ENCODE measurements at regions not wholly inside any gene's neighbourhood (a gene's known extent, or its start where the extent isn't known, plus 50 kb on each side); places are given as distances from the start of the nearest gene placed in this dataset.

- no peak for TF ChIP-seq ZNF626 (tag by site-specific recombination; IDR thresholded peaks at IDR 0.05)
- no peak for TF ChIP-seq CTCF (tag by site-specific recombination; IDR thresholded peaks at IDR 0.05)
- TF ChIP-seq ZNF449 (tag by site-specific recombination; IDR thresholded peaks at IDR 0.05), result no peak
- TF ChIP-seq ZXDB (tag by site-specific recombination; IDR thresholded peaks at IDR 0.05), result no peak
- no peak for TF ChIP-seq ZNF776 (tag by site-specific recombination; IDR thresholded peaks at IDR 0.05; ENCODE audit: borderline replicate concordance)
- TF ChIP-seq ZNF366 (tag by site-specific recombination; conservative IDR thresholded peaks at IDR 0.05), result no peak
- TF ChIP-seq HOXD13 (CRISPR knock-in tag; IDR thresholded peaks at IDR 0.05; ENCODE audit: borderline replicate concordance), result no peak
- no peak for TF ChIP-seq ZNF214 (tag by site-specific recombination; IDR thresholded peaks at IDR 0.05; ENCODE audit: borderline replicate concordance)
- TF ChIP-seq ZNF335 (tag by site-specific recombination; conservative IDR thresholded peaks at IDR 0.05), result no peak
Observed at GRCh38 chr9:19988281-19988680, 199.4 kb upstream of the SLC24A2 start.

Data from HEK293 (cell line).